Mesodermal cell (in vitro differentiated cells): ENCODE measurements at regions not wholly inside any gene's neighbourhood (a gene's known extent, or its start where the extent isn't known, plus 50 kb on each side); places are given as distances from the start of the nearest gene placed in this dataset.

ENCODE experiments used
- H3K27ac ChIP-seq: 2 replicates; pipeline ENCODE4 v1.7.0; 2013; ENCODE audit warnings: mild to moderate bottlenecking, low read depth, low read length, moderate library complexity; ENCODE audit not compliant: severe bottlenecking
- H3K36me3 ChIP-seq: 2 replicates; pipeline ENCODE4 v1.7.1; 2013; ENCODE audit warnings: mild to moderate bottlenecking, low read length, moderate library complexity; ENCODE audit not compliant: control insufficient read depth, insufficient read depth
- H3K4me1 ChIP-seq: one replicate; pipeline ENCODE4 v1.7.1; 2013; ENCODE audit warnings: mild to moderate bottlenecking, low read length; ENCODE audit not compliant: insufficient read depth, control insufficient read depth, poor library complexity, severe bottlenecking
- H3K4me3 ChIP-seq: 2 replicates; pipeline ENCODE4 v1.7.0; 2013; ENCODE audit warnings: low read length, control low read depth, mild to moderate bottlenecking; ENCODE audit not compliant: insufficient read depth, poor library complexity, severe bottlenecking; ENCODE audit errors: extremely low read depth
- H3K9me3 ChIP-seq: 2 replicates; pipeline ENCODE4 v1.7.1; 2013; ENCODE audit warnings: mild to moderate bottlenecking, low read length, moderate library complexity; ENCODE audit not compliant: control insufficient read depth
- WGBS, 2 experiments: methylation state at CpG; one replicate each; pipeline ENCODE4 v1.1.5; 2013; ENCODE audit warnings: missing lambda C conversion rate in 2 of 2; ENCODE audit not compliant: insufficient coverage in 2 of 2; 5-methylcytosine and 5-hydroxymethylcytosine counted together

- no peaks in the 10 kb centered on the region for H3K36me3 ChIP-seq
- no peak overlapping the region for H3K4me3 ChIP-seq
- WGBS, 2 experiments, result 88 to 95% methylated on average over 6 to 7 of the region's 9 CpGs
- H3K9me3 ChIP-seq, result peaks cover 17% of the 10 kb centered on the region
- no peaks in the 10 kb centered on the region for H3K4me1 ChIP-seq
- no peak overlapping the region for H3K27ac ChIP-seq
Observed at GRCh38 chr1:4310396-4310923, 343.9 kb upstream of the AJAP1 start.

- Histone ChIP-seq H3K36me3 (no peaks in the 10 kb centered on the region), H3K27ac (no peak overlapping the region), H3K9me3 (peaks cover 17% of the 10 kb centered on the region), H3K4me1 (no peaks in the 10 kb centered on the region), H3K4me3 (no peak overlapping the region)
- WGBS, 2 experiments, result 100% methylated on average over 1 of the region's 6 CpGs
Observed at GRCh38 chr1:4312024-4312423, 342.4 kb upstream of the AJAP1 start.

GRCh38 chr1:4315202-4315601 lies 339.2 kb upstream of the AJAP1 start:
- 40 to 83% methylated on average over 2 of the region's 4 CpGs for WGBS, 2 experiments
- Histone ChIP-seq H3K4me1 (no peaks in the 10 kb centered on the region), H3K36me3 (no peaks in the 10 kb centered on the region), H3K9me3 (peaks cover 17% of the 10 kb centered on the region), H3K27ac (no peak overlapping the region), H3K4me3 (no peak overlapping the region)

GRCh38 chr1:4317207-4317606 lies 337.2 kb upstream of the AJAP1 start:
- Histone ChIP-seq H3K9me3 (peaks cover 17% of the 10 kb centered on the region), H3K27ac (no peak overlapping the region), H3K4me1 (no peaks in the 10 kb centered on the region), H3K4me3 (no peak overlapping the region), H3K36me3 (no peaks in the 10 kb centered on the region)
- 91 to 100% methylated on average over 1 to 6 of the region's 6 CpGs for WGBS, 2 experiments

- Histone ChIP-seq H3K9me3 (peaks cover 10% of the 10 kb centered on the region), H3K36me3 (no peaks in the 10 kb centered on the region), H3K4me3 (no peak overlapping the region), H3K4me1 (no peaks in the 10 kb centered on the region), H3K27ac (no peak overlapping the region)
- 88 to 91% methylated on average over 4 to 5 of the region's 8 CpGs for WGBS, 2 experiments
Observed at GRCh38 chr1:4318720-4319119, 335.7 kb upstream of the AJAP1 start.

- Histone ChIP-seq H3K4me3 (no peak overlapping the region), H3K9me3 (peaks cover 2% of the 10 kb centered on the region), H3K27ac (no peak overlapping the region), H3K4me1 (no peaks in the 10 kb centered on the region), H3K36me3 (no peaks in the 10 kb centered on the region)
- WGBS, 2 experiments, result 48 to 54% methylated on average over 2 of the region's 2 CpGs
Observed at GRCh38 chr1:4319496-4319895, 334.9 kb upstream of the AJAP1 start.

- no peaks in the 10 kb centered on the region for H3K36me3 ChIP-seq
- no peaks in the 10 kb centered on the region for H3K9me3 ChIP-seq
- H3K4me1 ChIP-seq, result no peaks in the 10 kb centered on the region
- H3K27ac ChIP-seq, result no peak overlapping the region
- no peak overlapping the region for H3K4me3 ChIP-seq
- WGBS, 2 experiments, result 85 to 94% methylated on average over 7 of the region's 7 CpGs
Observed at GRCh38 chr1:4322881-4323280, 331.5 kb upstream of the AJAP1 start.

- Histone ChIP-seq H3K27ac (no peak overlapping the region), H3K9me3 (no peaks in the 10 kb centered on the region), H3K4me3 (no peak overlapping the region), H3K4me1 (no peaks in the 10 kb centered on the region), H3K36me3 (no peaks in the 10 kb centered on the region)
- 85 to 96% methylated on average over 3 to 4 of the region's 4 CpGs for WGBS, 2 experiments
Observed at GRCh38 chr1:4323309-4323708, 331.1 kb upstream of the AJAP1 start.

- 91 to 93% methylated on average over 6 to 7 of the region's 9 CpGs for WGBS, 2 experiments
- H3K4me1 ChIP-seq, result no peaks in the 10 kb centered on the region
- H3K36me3 ChIP-seq, result no peaks in the 10 kb centered on the region
- H3K9me3 ChIP-seq, result no peaks in the 10 kb centered on the region
- H3K4me3 ChIP-seq, result no peak overlapping the region
- no peak overlapping the region for H3K27ac ChIP-seq
Observed at GRCh38 chr1:4324525-4324924, 329.9 kb upstream of the AJAP1 start.

- 92 to 100% methylated on average over 1 to 2 of the region's 2 CpGs for WGBS, 2 experiments
- no peaks in the 10 kb centered on the region for H3K36me3 ChIP-seq
- H3K27ac ChIP-seq, result no peak overlapping the region
- no peaks in the 10 kb centered on the region for H3K4me1 ChIP-seq
- no peaks in the 10 kb centered on the region for H3K9me3 ChIP-seq
- no peak overlapping the region for H3K4me3 ChIP-seq
Observed at GRCh38 chr1:4327142-4327541, 327.3 kb upstream of the AJAP1 start.

GRCh38 chr1:4328402-4329071 lies 325.9 kb upstream of the AJAP1 start:
- Histone ChIP-seq H3K4me1 (no peaks in the 10 kb centered on the region), H3K27ac (no peak overlapping the region), H3K4me3 (no peak overlapping the region), H3K9me3 (no peaks in the 10 kb centered on the region), H3K36me3 (no peaks in the 10 kb centered on the region)
- WGBS, 2 experiments, result 82 to 83% methylated on average over 8 of the region's 10 CpGs
